Activated CD8-positive, alpha-beta memory T cell treated with anti-CD3 and anti-CD28 coated beads for 36 hours (primary cell): ENCODE measurements at regions not wholly inside any gene's neighbourhood (a gene's known extent, or its start where the extent isn't known, plus 50 kb on each side); places are given as distances from the start of the nearest gene placed in this dataset.

Source experiments
- CTCF ChIA-PET: fragments of 350-600 bp; sonication (Branson Sonifier 250); formaldehyde crosslinking; loops from one replicate; lab custom pipeline; 2021; ENCODE audit warnings: antibody characterized with exemption; lab: Charles Lee
- POLR2A ChIA-PET: fragments of 350-600 bp; sonication (Branson Sonifier 250); formaldehyde crosslinking; loops from one replicate; lab custom pipeline; 2021; ENCODE audit warnings: antibody characterized with exemption; lab: Charles Lee

DNA sequence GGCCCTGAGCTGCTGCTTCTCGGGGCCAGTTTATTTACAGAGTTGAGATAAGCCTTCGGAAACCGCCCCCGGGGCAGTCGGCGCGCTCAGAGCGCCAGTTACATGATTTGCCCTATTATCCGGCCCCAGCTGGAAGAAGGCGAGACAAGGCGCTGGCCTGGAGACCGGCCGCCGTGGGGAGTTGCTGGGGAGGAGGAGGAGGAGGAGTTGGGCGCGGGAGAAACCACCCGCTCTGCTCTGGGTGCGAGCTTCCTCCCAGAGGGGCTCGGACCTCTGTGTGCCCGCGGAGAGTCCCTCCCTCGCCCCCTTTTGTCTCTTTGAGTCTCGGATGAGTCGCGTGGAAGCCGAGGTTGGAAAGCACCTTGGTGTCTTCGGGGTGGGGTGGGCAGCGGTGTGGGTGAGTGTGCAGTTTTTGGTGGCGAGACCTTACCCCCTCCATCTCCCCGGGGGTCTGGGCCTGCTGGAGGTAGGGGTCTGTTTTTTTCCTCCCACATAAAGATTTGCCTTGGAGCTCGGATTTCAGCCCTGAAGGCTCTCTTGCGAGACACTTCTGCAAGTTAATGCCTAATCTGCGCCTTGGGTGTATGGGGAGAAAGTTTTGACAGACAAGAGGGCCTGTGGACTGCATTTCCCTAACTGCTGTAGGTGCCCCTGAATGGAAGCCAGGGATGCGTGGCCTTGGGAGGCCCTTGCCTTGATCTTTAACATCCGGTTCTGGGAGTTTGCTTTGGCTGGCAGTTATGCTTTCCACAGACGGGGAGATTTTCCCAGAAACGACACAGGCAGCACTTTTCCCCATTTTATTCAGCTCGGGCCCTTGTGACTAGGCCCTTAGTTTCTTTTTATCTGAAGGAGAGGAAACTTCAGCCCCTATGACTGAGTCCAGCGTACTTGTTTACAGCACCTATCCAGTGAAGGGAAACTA, 80.0 kb downstream of the NDUFS5 start:
- ChIA-PET POLR2A (interaction anchor here (0.7 to 1.0 kb wide), 2 partner anchors 86 to 247 kb away, joined by 3 read pairs; no protein-coding TSS in a partner anchor), CTCF (interaction anchor here (0.6 to 1.5 kb wide), 4 partner anchors 85 to 552 kb away, joined by 3 to 4 read pairs (median 3); no protein-coding TSS in a partner anchor)

DNA sequence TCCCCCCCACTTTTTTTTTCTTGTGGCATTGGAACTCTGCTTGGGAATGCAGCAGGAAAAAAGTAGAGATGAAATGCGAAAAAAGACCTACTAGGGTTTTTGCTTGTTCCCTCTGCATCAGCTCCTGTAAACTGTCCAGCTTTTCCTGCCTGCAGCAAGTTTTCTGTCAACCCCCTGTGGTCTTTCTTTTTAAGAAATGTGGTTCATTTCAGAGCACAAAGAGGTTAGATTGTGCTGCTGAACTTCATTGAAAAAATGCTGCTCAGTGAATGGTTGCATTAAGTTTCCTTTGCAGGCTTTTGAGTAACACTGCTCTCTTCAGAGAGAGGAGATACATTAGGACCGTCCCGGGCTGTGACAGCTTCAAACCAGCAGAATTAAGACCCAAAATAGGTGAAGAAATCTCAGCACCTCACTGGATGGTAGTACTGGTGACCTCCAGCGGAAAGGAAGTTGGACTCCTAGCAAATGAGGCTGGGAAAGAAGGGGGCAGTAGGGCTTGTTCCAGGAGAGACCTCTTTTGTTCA, 80.7 kb downstream of the NDUFS5 start:
- CTCF ChIA-PET = interaction anchor here (0.6 to 3.1 kb wide), 5 partner anchors 8 to 551 kb away, joined by 3 to 12 read pairs (median 3); no protein-coding TSS in a partner anchor
- POLR2A ChIA-PET = interaction anchor here (0.7 to 1.0 kb wide), 2 partner anchors 85 to 248 kb away, joined by 3 read pairs; no protein-coding TSS in a partner anchor

DNA sequence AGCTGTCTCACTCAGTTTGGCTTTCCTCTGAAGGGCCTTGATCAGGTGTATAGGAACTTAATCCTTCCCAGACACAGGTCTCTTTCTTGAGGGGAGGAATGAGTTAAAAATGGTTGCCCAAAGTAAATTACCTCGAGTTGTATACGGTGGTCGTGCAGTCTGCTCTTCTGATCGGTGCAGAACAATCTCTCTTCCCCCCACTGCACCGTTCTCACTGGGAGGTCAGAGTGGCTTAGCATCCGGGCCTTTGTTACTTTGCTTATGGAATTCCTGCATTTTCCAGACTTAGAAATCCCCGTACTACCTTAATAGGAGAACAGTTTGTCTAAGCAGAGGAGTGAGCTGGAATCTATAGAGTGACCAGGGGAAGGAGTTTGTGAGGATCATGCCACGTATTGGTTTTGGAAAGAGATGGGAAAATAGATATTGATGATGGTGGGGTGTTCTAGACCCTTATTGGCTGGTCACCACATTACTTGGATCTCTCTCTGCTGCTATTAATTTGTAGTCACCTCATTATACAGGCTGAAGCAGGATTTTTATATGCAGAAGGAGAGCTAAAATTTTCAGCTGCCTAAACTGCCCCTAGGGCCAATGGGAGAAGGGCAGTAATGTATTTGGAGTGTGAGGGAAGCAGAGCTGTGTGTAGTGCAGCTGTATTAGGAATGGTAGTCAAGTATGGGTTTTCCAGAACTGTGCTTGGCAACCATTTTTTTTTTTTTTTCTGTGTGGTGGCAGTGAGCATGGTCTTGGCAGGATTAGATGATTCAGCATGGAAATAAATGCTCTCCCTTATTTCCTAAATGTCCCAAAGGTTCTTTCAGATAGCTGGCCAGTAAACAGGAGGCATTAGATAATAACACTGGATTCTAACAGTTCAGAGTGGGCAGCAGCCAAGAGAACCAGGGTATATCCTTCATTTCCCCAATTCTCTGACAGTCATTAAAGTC, 81.5 kb downstream of the NDUFS5 start:
- CTCF ChIA-PET = interaction anchor here (0.8 to 3.1 kb wide), 4 partner anchors 9 to 420 kb away, joined by 3 to 12 read pairs (median 4); no protein-coding TSS in a partner anchor
- POLR2A ChIA-PET = interaction anchor here (0.9 kb wide), 1 partner anchor 76 kb away, joined by 7 read pairs; no protein-coding TSS in a partner anchor

DNA sequence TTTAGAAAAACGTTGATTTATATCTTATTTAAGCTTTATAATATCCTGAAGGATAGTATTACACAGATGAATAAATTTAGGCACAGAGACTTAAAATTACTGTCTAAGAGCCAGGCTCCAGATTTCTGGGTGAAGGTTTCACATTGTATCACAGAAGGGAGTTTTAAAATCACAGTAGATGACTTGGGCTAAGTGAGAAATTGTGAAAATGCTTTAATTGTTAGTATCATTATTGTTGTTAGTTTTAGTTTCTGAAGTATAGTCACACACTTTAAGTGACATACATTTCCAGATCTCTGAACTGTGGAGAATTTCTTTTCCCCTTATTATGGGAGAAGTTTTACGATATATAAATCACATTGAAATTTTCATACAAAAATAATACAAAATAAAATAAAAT, 83.5 kb downstream of the NDUFS5 start:
- ChIA-PET POLR2A (interaction anchor here (0.7 kb wide), 1 partner anchor 119 kb away, joined by 6 read pairs; the partner anchor contains the start of gene AKIRIN1), CTCF (interaction anchor here (0.7 to 3.1 kb wide), 5 partner anchors 11 to 149 kb away, joined by 3 to 12 read pairs (median 3); no protein-coding TSS in a partner anchor)

DNA sequence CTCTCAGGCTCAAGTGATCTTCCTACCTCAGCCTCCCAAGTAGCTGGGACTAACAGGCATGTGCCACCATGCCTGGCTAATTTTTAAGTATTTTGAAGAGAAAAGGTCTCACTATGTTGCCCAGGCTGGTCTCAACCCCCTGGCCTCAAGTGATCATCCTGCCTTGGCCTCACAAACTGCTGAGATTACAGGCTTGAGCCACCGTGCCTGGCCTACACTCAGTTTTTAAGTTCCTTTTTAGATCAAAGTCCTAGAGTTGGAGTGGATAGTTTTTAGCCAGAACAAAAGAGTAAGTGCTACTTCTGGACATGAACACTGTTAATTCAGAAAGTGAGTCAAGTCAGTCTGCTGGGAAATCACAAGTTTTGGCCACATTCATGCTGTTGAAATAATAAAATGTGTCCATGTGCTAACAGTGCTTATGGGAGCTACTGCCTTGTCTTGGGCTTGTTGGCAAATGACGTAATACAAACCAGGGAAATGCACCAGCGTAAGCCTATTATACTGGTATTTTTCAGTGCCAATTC, 84.2 kb downstream of the NDUFS5 start:
- CTCF ChIA-PET = interaction anchor here (0.5 to 0.9 kb wide), 5 partner anchors 35 to 292 kb away, joined by 3 read pairs; no protein-coding TSS in a partner anchor
- POLR2A ChIA-PET = interaction anchor here (0.7 kb wide), 1 partner anchor 119 kb away, joined by 6 read pairs; the partner anchor contains the start of gene AKIRIN1

DNA sequence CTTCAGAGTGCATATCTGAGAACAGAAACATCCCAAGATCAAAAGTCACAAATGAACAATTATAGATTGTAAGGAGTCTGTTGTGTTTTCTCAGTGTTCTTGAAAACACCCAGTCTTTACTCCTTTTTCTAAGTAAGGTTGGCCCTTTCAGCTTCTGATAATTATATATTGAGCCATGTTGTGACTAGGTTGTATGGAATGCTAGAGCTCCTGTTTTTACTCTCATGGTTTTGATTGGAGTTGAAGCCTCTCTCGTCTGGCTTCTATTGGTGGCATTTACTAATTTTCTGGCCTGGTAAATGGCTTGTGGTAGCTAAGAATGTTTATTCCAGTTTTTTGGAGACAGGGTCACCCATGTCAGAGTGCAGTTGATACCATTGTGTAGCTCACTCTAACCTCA, 84.7 kb downstream of the NDUFS5 start:
- CTCF ChIA-PET = interaction anchor here (0.5 to 1.6 kb wide), 3 partner anchors 36 to 82 kb away, joined by 3 to 4 read pairs (median 3); no protein-coding TSS in a partner anchor
- POLR2A ChIA-PET = no interaction called here

DNA sequence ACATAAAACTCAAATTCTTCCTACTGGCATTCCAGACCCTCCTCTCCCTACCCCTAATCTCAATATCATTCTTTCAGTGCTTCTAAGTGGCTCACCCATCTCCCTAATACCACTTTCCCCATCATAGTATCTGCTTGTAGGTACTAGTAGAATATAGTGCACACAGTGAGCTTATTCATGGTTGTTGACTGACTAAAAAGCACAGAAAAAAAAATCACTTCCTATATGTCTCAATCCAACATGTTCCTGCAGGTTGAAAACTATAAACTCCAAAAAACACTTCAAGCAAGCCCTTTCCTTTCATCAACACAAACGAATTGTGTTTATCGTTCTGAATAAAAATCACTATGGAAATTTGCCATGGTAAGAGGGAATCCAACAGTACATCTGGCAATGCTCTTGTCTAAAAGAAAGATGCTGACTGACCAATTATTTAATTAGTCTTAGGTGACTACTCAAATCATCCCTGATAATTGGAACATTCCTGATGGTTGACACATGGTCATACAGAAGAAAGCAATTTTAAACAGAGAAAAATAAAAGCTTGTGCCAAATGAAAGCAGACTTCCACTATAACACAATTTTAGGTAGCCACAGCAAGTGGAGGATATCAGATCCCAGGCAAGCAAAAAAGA, 87.1 kb downstream of the NDUFS5 start:
- POLR2A ChIA-PET = no interaction called here

DNA sequence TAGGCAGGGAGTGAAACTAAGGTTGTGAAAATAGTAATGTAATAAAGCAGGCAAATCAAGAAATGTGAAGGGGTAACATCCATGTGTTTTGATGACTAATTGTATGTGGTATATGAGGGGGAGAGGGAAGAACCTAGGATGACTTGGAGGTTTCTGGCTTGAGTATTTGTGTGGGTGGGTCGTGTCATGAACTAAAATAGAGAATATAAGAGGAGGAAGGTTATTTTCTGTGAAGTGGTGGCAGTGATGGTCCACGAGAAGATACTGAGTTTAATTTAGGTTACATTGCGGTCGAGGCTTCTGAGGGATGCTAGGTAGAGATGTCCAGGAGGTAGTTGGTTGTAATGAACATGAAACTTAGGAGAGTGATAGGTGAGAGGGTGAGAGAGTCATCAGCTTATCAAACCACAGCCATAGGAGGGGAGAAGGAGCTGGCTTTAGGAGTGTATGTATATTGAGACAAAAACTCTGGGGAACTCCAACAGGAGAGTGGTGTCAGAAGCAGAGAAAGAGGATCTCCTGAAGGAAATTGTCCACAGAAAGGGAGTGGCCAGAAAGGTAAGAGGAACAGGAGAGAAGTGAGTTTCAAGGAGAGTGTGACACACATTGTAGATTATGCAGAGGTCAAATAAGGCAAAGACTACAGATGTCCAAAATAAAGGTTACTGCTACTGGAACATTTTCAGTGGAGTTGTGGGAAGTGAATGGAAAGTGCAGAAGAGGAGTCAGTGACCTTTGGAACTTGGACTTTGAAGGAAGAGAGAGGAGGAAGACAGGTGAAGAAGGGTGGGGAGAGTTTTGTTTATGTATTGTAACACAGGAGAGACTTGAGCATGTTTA, 89.0 kb upstream of the MACF1 start:
- ChIA-PET POLR2A (no interaction called here), CTCF (no interaction called here)

More for the DNA sequence above, 87.1 kb downstream of the NDUFS5 start:
- CTCF ChIA-PET = interaction anchor here (1.1 to 2.2 kb wide), 3 partner anchors 14 to 78 kb away, joined by 3 to 6 read pairs (median 3); no protein-coding TSS in a partner anchor

DNA sequence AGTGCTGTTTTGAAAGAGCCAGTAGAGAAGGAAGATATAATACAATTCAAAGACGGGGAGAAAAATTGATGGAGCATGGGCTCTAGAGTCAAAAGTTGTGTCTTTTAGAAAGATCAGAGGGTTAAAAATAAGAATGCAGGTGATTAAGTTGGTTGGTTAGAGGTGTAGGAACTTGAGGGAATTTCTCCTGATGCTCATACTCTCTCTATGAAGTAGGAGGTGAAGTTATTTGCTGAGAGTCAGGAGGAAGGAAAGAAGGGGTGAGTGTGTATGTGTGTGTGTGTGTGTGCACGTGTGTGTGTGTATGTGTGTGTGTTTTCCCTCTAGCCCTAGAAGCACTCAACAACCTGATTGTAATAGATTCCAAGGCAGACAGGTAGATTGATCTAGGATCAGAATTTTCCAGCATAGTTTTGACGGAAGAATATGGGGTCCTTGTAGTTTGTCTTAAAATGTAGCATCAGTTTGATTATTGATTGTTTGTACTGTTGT, 88.3 kb upstream of the MACF1 start:
- ChIA-PET POLR2A (no interaction called here), CTCF (interaction anchor here (0.6 kb wide), 1 partner anchor 23 kb away, joined by 3 read pairs; no protein-coding TSS in a partner anchor)

DNA sequence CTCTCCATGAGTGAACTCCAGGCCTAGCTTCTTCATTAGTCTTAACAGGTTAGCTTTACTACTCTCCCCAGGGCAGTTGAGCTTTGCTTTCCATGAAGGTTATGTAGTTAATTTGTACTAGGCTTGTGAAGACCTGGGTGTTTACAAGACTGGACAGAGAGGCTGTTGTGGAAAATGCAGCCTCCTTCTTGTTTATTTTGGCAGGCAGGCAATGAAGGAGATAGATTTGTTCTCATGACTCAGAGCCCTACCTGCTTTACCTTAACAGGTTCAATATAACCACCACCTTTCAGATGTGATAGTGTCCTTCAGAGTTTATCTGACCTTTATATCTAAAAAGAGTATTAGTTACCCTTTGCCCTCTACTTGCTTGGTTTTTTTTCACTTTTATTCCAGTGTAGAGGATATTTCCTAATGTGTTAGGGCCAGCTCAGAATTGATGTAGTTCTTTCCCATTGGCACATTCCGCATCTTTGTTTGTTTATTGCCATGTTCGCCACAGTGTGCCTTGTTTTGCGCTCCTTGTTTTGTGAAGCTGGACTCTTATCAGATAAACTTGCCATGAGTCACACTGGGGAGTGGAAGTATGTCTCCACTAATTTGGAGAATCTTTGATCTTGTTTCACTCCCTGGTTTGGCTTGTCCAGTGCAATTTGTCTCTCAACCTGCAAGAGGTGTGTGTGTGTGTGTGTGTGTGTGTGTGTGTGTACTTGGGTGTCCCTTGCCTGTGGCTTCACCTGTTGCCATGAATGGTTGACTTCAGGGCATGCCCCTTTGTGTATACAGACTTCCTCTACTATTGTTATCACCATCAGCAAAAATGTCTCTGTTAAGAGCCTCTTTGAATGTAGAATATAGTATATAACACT, 87.4 kb upstream of the MACF1 start:
- POLR2A ChIA-PET = no interaction called here

DNA sequence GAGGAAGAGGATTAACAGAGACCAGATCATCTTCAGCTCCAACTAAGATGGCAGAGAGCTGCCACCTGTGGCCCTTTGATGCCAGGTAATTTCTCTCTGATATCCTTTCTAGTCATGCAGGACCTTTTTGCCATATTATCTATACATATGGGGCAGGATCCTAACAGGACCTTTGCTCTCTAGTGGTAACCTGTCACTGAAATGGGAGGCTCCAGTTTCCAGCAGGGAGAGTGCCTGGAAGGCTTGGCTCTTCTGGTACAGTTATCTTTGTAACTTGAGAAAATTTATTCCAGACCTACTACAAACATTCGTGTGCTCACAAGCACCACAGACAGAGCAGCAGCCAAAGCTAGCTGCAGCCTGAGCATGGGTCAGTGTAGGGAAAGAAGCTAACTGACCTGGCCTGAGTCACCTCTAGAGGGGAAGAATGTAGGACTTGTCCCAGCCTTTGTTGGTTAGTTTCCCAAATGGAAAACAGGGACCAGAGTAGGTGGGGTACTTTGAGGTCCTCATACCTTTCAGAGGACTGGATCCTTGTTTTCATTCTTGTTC, 86.5 kb upstream of the MACF1 start:
- ChIA-PET CTCF (interaction anchor here (1.0 kb wide), 1 partner anchor 74 kb away, joined by 3 read pairs; no protein-coding TSS in a partner anchor), POLR2A (no interaction called here)

More for the DNA sequence above, 87.4 kb upstream of the MACF1 start:
- CTCF ChIA-PET = interaction anchor here (0.6 to 1.0 kb wide), 3 partner anchors 17 to 74 kb away, joined by 3 read pairs; no protein-coding TSS in a partner anchor

DNA sequence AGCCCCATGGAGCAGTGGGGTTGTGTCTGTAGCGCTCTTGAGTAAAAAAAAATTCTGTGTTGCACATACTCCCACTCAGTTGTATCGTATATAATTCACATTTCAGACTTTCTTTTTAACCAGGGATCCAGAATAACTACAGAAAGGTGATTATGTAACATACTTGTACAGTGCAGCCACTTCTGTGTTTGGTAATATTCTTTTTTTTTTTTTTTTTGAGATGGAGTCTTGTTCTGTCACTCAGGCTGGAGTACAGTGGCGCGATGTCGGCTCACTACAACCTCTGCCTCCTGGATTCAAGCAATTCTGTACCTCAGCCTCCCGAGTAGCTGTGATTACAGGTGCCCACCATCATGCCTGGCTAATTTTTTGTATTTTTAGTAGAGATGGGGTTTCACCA, 82.4 kb upstream of the MACF1 start:
- POLR2A ChIA-PET = no interaction called here
- CTCF ChIA-PET = no interaction called here

DNA sequence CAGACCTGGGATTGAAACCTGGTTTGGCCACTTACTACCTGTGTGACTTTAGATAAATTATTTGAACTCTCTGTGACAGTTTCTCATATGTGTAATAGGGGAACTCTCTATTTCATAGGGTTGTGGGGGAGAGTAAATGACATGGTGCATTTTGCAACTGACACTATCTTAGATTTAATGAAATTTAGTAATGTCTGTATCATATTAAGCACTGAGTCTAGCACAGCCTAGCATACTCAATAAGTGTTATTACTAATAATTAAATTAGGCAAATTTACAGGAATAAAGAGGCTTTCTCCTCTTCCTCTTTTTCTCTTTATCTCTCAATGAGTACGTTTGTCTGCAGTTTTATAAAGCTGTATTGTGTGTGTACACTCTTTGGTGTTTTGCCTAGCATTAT, 80.2 kb upstream of the MACF1 start:
- CTCF ChIA-PET = interaction anchor here (0.7 kb wide), 3 partner anchors 26 to 59 kb away, joined by 3 to 4 read pairs (median 4); no protein-coding TSS in a partner anchor
- POLR2A ChIA-PET = no interaction called here

DNA sequence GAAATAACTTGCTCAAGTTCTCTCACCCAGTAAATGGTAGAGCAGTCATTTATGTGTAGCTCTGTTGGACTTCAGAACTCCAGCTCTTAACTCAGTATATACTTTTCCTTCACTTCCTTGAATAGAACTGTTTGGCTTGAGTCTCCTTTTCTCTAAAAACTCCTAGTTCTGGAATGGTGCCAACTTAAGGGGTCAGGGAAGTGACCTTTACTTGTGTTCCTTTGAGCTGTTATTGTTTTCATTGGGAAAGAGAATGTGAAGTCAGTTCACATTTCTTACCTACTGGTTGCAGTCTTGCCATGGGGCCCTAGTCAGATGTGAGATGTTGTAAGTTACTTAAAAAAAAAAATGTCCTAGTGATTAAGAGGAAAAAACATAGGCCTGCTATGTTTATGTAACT, 77.0 kb upstream of the MACF1 start:
- CTCF ChIA-PET = interaction anchor here (1.0 to 1.4 kb wide), 2 partner anchors 11 to 64 kb away, joined by 3 to 5 read pairs; no protein-coding TSS in a partner anchor
- POLR2A ChIA-PET = no interaction called here

DNA sequence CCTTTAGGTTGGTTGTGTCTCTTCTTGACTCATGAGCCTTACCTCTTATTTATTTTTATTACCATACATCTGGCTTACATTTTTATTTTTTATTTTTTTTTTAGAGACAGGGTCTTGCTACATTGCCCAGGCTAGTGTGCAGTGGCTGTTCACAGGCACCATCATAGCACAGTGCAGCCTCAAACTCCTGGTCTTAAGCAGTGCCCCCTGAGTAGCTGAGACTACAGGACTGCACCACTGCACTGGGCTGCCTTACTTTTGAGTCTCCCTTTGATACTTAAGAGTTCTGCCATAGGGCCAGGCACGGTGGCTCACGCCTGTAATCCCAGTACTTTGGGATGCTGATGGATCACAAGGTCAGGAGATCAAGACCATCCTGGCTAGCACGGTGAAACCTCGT, 76.4 kb upstream of the MACF1 start:
- POLR2A ChIA-PET = no interaction called here
- CTCF ChIA-PET = no interaction called here
